ENCODE measurements at regions not wholly inside any gene's neighbourhood (a gene's known extent, or its start where the extent isn't known, plus 50 kb on each side); places are given as distances from the start of the nearest gene placed in this dataset.

DNA sequence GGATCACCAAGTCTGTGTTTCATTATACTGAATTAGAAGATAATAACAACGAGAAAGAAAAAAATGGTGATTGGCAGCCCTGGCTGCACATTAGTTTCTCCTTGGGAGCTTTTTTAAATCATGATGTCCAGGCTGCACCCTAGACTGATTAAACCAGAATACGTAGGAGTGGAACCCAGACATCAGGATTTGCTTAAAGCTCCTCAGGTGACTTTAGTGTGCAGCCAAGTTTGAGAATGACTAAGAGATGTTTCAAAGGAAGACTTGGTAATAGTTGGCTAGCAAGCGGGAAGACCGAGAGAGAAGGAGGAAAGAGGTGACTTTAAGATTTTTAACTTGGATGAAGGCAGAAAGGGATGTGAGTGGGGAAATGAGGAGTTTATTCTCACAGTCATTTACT lies 71.4 kb upstream of the SERP2 start:
- WGBS, 2 donors, result 93 to 96% methylated on average over 4 of the region's 4 CpGs
- H3K36me3 ChIP-seq, result no peaks in the 10 kb centered on the region

DNA sequence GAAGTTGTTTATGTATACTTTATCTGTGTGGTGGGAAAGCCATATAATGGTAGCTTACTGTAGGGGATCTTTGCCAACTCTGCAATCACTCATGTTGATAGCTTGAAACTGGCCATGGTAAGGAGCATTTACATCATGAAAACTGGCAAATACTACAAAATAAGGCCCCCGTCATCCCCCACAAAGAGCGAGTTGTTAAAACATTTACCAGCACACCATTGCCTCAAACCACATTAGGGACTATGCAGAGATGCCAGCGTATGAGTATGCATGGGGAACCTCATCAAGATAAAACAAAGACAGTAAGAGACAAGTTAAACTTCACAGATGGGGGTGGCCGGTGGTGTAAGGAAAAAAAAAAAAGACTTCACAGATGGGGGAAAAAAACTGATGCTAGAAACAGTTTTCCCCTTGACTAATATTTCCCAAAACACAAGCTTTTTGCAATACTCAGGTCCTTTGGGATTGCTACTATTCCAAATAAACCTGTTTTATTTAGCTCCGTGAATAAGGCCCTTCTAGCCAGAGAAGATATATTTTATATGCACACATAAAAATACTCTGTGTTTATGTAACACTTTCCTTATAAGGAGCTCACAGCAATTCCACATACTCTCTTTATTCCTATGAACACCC lies 70.6 kb upstream of the SERP2 start:
- H3K4me3 ChIP-seq, result no peak overlapping the region
- H3K27ac ChIP-seq, result peak overlapping the region in 3 of 4 donors; percentile 3 to 89 (median 57)
- TF ChIP-seq, protein P1, sequence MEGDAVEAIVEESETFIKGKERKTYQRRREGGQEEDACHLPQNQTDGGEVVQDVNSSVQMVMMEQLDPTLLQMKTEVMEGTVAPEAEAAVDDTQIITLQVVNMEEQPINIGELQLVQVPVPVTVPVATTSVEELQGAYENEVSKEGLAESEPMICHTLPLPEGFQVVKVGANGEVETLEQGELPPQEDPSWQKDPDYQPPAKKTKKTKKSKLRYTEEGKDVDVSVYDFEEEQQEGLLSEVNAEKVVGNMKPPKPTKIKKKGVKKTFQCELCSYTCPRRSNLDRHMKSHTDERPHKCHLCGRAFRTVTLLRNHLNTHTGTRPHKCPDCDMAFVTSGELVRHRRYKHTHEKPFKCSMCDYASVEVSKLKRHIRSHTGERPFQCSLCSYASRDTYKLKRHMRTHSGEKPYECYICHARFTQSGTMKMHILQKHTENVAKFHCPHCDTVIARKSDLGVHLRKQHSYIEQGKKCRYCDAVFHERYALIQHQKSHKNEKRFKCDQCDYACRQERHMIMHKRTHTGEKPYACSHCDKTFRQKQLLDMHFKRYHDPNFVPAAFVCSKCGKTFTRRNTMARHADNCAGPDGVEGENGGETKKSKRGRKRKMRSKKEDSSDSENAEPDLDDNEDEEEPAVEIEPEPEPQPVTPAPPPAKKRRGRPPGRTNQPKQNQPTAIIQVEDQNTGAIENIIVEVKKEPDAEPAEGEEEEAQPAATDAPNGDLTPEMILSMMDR (IDR thresholded peaks at IDR 0.05), result no peak
- TF ChIP-seq POLR2A (IDR thresholded peaks at IDR 0.05), result no peak
- no peak for TF ChIP-seq EP300 (IDR thresholded peaks at IDR 0.05)
- no peaks in the 10 kb centered on the region for H3K9me3 ChIP-seq
- H3K36me3 ChIP-seq, result no peaks in the 10 kb centered on the region
- DNase-seq (ENCODE audit: low spot score in 2 of 2), result no peak
- H3K27me3 ChIP-seq, result no peaks in the 10 kb centered on the region
- 69 to 83% methylated on average over 5 of the region's 5 CpGs for WGBS, 2 donors
- H3K4me1 ChIP-seq, result peaks cover 0 to 67% (median 23%) of the 10 kb centered on the region in 4 donors

More for the DNA sequence above, 71.4 kb upstream of the SERP2 start:
- H3K4me1 ChIP-seq, result peaks cover 0 to 63% (median 23%) of the 10 kb centered on the region in 4 donors
- H3K27me3 ChIP-seq, result no peaks in the 10 kb centered on the region
- no peak overlapping the region for H3K4me3 ChIP-seq
- H3K9me3 ChIP-seq, result no peaks in the 10 kb centered on the region
- H3K27ac ChIP-seq, result peak overlapping the region in 2 of 4 donors; percentile 57 to 89
- DNase-seq (ENCODE audit: low spot score in 2 of 2), result no peak
- TF ChIP-seq, protein P1 (IDR thresholded peaks at IDR 0.05), result no peak
- TF ChIP-seq POLR2A (IDR thresholded peaks at IDR 0.05) (no peak), EP300 (IDR thresholded peaks at IDR 0.05) (no peak)

DNA sequence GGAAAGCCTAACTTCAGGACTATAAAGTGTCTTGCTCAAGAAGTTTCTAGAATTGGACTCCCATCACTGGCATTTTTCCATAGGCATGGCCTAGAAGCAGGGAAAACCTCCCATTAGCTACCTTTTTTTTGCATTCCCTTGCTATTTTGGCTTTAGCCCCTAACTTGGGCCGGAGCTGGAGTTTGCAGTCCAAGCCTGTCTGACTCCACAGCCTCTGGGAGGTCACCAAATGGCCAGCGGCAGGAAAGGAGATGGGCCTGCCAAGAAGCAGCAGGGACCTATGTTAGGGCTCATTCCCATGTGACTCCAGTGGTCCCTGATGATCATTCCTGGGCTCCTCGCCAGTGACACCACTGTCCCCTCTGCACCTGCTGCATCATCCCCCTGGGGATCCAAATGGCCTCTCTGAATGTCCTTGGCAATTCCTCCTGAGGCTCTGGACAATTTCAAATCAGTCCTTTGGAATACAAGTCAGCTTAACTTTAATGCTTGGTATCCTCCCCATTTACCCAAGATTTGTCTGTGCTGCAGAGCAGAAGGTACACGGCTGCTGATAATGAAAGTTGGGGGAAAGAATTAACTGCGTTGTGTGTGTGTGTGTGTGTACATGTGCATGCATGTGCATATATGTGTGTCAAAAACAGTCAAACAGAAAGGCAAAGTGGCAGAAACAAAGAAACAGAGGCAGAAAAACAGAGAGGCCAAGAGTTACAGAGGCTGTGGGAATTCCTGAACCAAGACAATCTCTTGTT lies 69.8 kb upstream of the SERP2 start:
- peaks cover 0 to 67% (median 23%) of the 10 kb centered on the region in 4 donors for H3K4me1 ChIP-seq
- TF ChIP-seq, protein P1 (IDR thresholded peaks at IDR 0.05), result no peak
- TF ChIP-seq POLR2A (IDR thresholded peaks at IDR 0.05), result no peak
- TF ChIP-seq EP300 (IDR thresholded peaks at IDR 0.05), result no peak
- no peak for DNase-seq (ENCODE audit: low spot score in 2 of 2)
- 64 to 74% methylated on average over 5 of the region's 5 CpGs for WGBS, 2 donors
- H3K4me3 ChIP-seq, result no peak overlapping the region
- no peaks in the 10 kb centered on the region for H3K36me3 ChIP-seq
- H3K27me3 ChIP-seq, result no peaks in the 10 kb centered on the region
- H3K27ac ChIP-seq, result peak overlapping the region in 3 of 4 donors; percentile 3 to 89 (median 13)
- H3K9me3 ChIP-seq, result no peaks in the 10 kb centered on the region

DNA sequence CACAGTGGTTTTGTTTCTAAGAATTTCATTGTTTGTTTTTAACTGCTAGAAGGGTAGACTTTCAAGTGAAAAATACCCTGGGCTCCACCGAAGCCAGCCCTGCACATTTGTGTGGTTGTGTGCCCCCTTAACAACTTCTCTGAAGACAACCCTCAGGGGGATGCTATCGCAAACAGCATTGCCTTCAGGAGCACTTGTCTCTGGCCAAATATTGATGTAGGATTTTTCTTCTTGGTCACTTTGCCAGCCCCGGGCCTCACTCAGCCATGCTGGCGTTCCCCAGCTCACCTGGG lies 69.2 kb upstream of the SERP2 start:
- TF ChIP-seq, protein P1 (IDR thresholded peaks at IDR 0.05), result no peak
- no peak for TF ChIP-seq POLR2A (IDR thresholded peaks at IDR 0.05)
- TF ChIP-seq EP300 (IDR thresholded peaks at IDR 0.05), result no peak
- H3K4me3 ChIP-seq, result no peak overlapping the region
- H3K27me3 ChIP-seq, result no peaks in the 10 kb centered on the region
- H3K4me1 ChIP-seq, result peaks cover 0 to 67% (median 23%) of the 10 kb centered on the region in 4 donors
- H3K27ac ChIP-seq, result peak overlapping the region in 1 of 4 donors; percentile 89
- no peaks in the 10 kb centered on the region for H3K9me3 ChIP-seq
- H3K36me3 ChIP-seq, result no peaks in the 10 kb centered on the region
- DNase-seq (ENCODE audit: low spot score in 2 of 2), result no peak
- WGBS, 2 donors, result 86 to 90% methylated on average over 4 of the region's 4 CpGs

DNA sequence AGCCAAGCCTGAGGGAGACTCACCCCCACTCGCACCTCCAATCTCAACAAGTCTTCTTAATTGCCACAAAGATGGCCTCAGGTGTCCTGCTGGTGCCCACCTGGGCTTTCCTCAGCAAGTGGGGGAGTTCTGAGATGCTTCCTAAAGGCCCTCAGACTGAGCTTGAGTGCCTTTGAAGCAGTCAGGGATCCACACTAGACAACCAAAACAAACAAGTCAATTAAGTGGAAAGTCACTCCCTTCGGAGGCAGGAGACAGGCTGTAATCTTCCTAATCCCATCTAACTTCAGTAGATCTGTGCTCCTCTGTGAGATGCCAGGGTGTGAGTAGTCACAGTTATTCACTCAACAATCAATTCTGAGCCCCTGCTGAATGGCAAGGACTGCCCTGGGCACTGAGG lies 68.3 kb upstream of the SERP2 start:
- no peaks in the 10 kb centered on the region for H3K36me3 ChIP-seq
- no peak for DNase-seq (ENCODE audit: low spot score in 2 of 2)
- WGBS, 2 donors, result 83 to 94% methylated on average over 2 of the region's 2 CpGs
- peak overlapping the region; percentile 17 to 89 (median 80) for H3K27ac ChIP-seq
- no peak for TF ChIP-seq POLR2A (IDR thresholded peaks at IDR 0.05)
- no peak for TF ChIP-seq EP300 (IDR thresholded peaks at IDR 0.05)
- TF ChIP-seq, protein P1 (IDR thresholded peaks at IDR 0.05), result no peak
- no peak overlapping the region for H3K4me3 ChIP-seq
- no peaks in the 10 kb centered on the region for H3K27me3 ChIP-seq
- H3K9me3 ChIP-seq, result no peaks in the 10 kb centered on the region
- H3K4me1 ChIP-seq, result peaks cover 0 to 67% (median 23%) of the 10 kb centered on the region in 4 donors

All from tibial nerve (tissue), 4 donors.